Upper lobe of left lung (tissue), 4 donors: ENCODE measurements at regions not wholly inside any gene's neighbourhood (a gene's known extent, or its start where the extent isn't known, plus 50 kb on each side); places are given as distances from the start of the nearest gene placed in this dataset.

Experiments
- EP300 ChIP-seq, 4 donors: sonication (generic); formaldehyde crosslinking; IDR thresholded peaks; one replicate each; pipeline ENCODE4 v1.5.1; 2017; ENCODE audit warnings: antibody characterized with exemption in 4 of 4, control low read depth in 2 of 4
- POLR2A ChIP-seq, 4 donors: fragments of 450-650 bp; IDR thresholded peaks; one replicate each; pipeline ENCODE4 v1.5.1; 2016 to 2017; ENCODE audit warnings: antibody characterized with exemption in 4 of 4, mild to moderate bottlenecking in 2 of 4
- POLR2AphosphoS5 ChIP-seq, 2 donors: sonication (generic); formaldehyde crosslinking; IDR thresholded peaks; one replicate each; pipeline ENCODE4 v1.5.1; 2017; ENCODE audit warnings: antibody characterized with exemption in 2 of 2
- TF ChIP-seq, protein P1 (sequence below), 6 experiments: fragments of 450-650 bp in 4 of 6; fragments of 200-600 bp in 2 of 6; sonication (generic) in 2 of 6; IDR thresholded peaks; one replicate each; pipeline ENCODE4 v1.5.1; 2016 to 2019; ENCODE audit warnings: antibody characterized with exemption in 6 of 6

DNA sequence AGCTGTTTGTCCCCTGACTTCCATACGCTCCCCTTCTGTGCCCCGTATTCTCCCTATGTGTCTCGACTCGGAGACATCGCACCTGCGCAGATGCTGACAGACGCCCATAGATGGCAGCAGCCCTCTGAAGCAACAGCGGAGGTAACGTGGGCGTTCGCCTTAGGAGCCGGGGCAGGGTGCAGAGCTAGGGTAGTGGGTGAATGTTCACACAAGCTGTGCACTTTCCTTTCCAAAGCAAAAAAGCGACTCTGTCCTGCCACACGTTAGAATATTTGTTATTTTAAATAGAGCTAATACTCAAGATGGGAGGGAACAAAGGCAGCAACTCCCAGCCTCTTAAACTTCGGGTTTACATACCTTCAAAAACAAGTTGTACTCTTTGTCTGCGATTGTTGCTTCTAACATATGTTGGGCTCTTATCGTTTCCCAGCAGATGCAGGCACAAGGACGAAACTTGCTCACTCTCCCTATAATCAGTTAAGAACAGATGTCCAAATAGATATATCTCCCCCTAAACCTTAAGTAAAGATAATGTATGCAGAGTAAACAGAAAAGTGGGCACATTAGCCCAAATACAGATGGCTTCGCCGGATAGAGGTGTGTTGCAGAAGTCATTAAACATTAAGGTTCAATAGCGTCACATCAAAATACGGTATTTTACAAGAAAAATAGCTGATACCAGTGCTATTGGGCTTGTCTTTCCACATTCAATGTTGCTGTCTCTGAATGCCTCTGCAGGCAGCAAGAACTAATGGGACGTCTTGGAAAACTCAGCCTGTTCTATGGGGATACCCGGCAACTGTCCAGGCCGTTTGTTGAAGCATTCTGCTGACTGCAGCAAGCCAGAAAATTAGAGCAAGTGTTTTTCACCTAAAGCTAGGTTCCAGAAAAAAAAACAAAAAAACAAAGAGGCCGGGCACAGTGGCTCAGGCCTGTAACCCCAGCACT lies 340.3 kb upstream of the PRKCQ start:
- TF ChIP-seq POLR2A (IDR thresholded peaks at IDR 0.05) (no peak), POLR2AphosphoS5 (IDR thresholded peaks at IDR 0.05) (peak in 1 of 2 donors; percentile 27), EP300 (IDR thresholded peaks at IDR 0.05) (no peak)
- TF ChIP-seq, protein P1, sequence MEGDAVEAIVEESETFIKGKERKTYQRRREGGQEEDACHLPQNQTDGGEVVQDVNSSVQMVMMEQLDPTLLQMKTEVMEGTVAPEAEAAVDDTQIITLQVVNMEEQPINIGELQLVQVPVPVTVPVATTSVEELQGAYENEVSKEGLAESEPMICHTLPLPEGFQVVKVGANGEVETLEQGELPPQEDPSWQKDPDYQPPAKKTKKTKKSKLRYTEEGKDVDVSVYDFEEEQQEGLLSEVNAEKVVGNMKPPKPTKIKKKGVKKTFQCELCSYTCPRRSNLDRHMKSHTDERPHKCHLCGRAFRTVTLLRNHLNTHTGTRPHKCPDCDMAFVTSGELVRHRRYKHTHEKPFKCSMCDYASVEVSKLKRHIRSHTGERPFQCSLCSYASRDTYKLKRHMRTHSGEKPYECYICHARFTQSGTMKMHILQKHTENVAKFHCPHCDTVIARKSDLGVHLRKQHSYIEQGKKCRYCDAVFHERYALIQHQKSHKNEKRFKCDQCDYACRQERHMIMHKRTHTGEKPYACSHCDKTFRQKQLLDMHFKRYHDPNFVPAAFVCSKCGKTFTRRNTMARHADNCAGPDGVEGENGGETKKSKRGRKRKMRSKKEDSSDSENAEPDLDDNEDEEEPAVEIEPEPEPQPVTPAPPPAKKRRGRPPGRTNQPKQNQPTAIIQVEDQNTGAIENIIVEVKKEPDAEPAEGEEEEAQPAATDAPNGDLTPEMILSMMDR (IDR thresholded peaks at IDR 0.05) = peak; percentile 38 to 67 (median 52)
